Right atrium auricular region (tissue), 2 donors: ENCODE measurements at regions not wholly inside any gene's neighbourhood (a gene's known extent, or its start where the extent isn't known, plus 50 kb on each side); places are given as distances from the start of the nearest gene placed in this dataset.

Experiments used
- DNase-seq: peaks from one replicate; pipeline ENCODE4 v3.0.0-alpha.2; 2019; ENCODE audit warnings: low spot score
- H3K27ac ChIP-seq, 2 donors: fragments of 200-600 bp; sonication (generic); 1 replicate in 1 of 2; 2 replicates in 1 of 2; pipeline ENCODE4 v1.5.1; 2016 to 2019
- H3K27me3 ChIP-seq, 2 donors: fragments of 200-600 bp; sonication (generic); one replicate each; pipeline versions ENCODE4 v1.5.1 to v1.6.0; 2017 to 2019
- H3K36me3 ChIP-seq: fragments of 200-600 bp; sonication (generic); one replicate; pipeline ENCODE4 v1.5.1; 2016
- H3K4me1 ChIP-seq, 2 donors: fragments of 200-600 bp; sonication (generic); one replicate each; pipeline versions ENCODE4 v1.5.1 to v1.6.0; 2017 to 2019
- H3K4me3 ChIP-seq, 2 donors: fragments of 200-600 bp; sonication (generic); 1 replicate in 1 of 2; 2 replicates in 1 of 2; pipeline ENCODE4 v1.5.1; 2017 to 2019; ENCODE audit warnings: mild to moderate bottlenecking in 1 of 2, moderate library complexity in 1 of 2
- H3K9me3 ChIP-seq, 2 donors: fragments of 200-600 bp; sonication (generic); one replicate each; pipeline ENCODE4 v1.5.1; 2019
- TF ChIP-seq, protein P1 (sequence below), 2 donors: fragments of 200-600 bp; sonication (generic); IDR thresholded peaks; one replicate each; pipeline ENCODE4 v1.5.1; 2019; ENCODE audit warnings: antibody characterized with exemption in 2 of 2

- Histone ChIP-seq H3K4me1 (no peaks in the 10 kb centered on the region), H3K27ac (no peak overlapping the region), H3K9me3 (peaks cover 0 to 16% of the 10 kb centered on the region in 2 donors), H3K4me3 (no peak overlapping the region), H3K36me3 (no peaks in the 10 kb centered on the region), H3K27me3 (no peaks in the 10 kb centered on the region)
- no peak for DNase-seq
- TF ChIP-seq, protein P1, sequence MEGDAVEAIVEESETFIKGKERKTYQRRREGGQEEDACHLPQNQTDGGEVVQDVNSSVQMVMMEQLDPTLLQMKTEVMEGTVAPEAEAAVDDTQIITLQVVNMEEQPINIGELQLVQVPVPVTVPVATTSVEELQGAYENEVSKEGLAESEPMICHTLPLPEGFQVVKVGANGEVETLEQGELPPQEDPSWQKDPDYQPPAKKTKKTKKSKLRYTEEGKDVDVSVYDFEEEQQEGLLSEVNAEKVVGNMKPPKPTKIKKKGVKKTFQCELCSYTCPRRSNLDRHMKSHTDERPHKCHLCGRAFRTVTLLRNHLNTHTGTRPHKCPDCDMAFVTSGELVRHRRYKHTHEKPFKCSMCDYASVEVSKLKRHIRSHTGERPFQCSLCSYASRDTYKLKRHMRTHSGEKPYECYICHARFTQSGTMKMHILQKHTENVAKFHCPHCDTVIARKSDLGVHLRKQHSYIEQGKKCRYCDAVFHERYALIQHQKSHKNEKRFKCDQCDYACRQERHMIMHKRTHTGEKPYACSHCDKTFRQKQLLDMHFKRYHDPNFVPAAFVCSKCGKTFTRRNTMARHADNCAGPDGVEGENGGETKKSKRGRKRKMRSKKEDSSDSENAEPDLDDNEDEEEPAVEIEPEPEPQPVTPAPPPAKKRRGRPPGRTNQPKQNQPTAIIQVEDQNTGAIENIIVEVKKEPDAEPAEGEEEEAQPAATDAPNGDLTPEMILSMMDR (IDR thresholded peaks at IDR 0.05) = no peak
Observed at GRCh38 chr1:25111706-25112105, 120.6 kb downstream of the SYF2 start.

GRCh38 chr1:25110485-25110884 is 121.8 kb downstream of the SYF2 start:
- H3K9me3 ChIP-seq = peaks cover 0 to 11% of the 10 kb centered on the region in 2 donors
- no peak for DNase-seq
- TF ChIP-seq, protein P1 (IDR thresholded peaks at IDR 0.05) = no peak
- no peaks in the 10 kb centered on the region for H3K36me3 ChIP-seq
- H3K27ac ChIP-seq = no peak overlapping the region
- H3K27me3 ChIP-seq = no peaks in the 10 kb centered on the region
- H3K4me3 ChIP-seq = no peak overlapping the region
- H3K4me1 ChIP-seq = no peaks in the 10 kb centered on the region

DNA sequence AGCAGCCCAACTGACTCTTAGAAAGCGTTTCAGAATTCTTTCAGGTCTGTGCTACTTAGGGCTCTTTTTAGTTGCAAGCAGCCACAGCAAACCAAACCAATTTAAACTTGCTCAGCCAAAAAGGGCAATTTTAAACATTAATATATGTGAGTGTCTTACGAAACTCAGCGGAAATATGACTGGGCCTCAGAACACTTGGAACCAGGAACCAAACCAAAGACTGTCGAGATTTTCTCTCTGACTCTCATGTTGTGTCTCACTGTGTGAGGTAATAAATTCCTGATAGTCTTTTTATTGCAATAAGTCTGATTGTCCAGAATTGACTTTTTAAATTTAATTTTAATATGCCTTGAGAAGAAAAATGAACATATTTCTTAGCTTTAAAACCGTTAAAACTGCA is 122.3 kb downstream of the SYF2 start:
- Histone ChIP-seq H3K27ac (no peak overlapping the region), H3K27me3 (no peaks in the 10 kb centered on the region), H3K9me3 (peaks cover 0 to 11% of the 10 kb centered on the region in 2 donors), H3K4me3 (no peak overlapping the region), H3K4me1 (peaks cover 0 to 1% of the 10 kb centered on the region in 2 donors), H3K36me3 (no peaks in the 10 kb centered on the region)
- no peak for DNase-seq
- TF ChIP-seq, protein P1 (IDR thresholded peaks at IDR 0.05) = no peak

DNA sequence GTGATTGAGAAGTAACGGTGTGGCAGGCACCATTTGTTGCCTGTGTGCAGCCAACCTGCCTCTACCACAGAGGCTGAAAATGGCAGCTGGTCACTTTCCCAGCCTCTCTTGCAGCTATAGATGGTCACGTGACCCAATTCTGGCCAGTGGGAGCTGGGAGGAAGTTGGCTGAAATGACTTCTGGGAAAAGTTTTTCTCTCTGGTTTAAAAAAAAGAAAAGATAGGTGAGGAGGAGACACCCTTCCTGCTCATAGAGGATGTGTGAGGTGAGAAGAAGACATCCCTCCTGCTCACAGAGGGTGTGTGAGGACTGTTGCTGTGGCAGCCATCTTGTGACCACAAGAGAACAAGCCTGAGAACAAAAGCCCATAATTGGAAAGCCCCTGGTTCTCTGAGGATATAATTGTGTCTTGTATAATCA is 122.8 kb downstream of the SYF2 start:
- Histone ChIP-seq H3K36me3 (no peaks in the 10 kb centered on the region), H3K4me3 (no peak overlapping the region)
- TF ChIP-seq, protein P1 (IDR thresholded peaks at IDR 0.05) = no peak

DNA sequence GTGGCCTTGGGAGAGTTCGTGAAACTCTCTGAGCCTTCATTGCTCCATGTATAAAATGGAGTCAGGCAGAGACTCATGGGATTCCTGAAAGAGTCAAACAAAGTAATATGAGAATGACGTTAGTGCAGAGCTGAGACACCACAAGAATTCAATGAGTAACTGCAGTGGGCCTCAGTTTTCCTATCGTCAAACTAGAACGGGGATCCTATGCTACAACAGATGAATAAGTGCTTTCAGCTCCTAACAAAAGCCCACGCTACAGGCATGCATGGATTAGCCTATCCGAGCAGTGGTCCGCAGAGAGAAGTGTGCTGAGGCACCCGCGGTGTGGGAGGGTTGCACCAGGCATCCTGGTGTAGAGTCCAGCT is 124.7 kb downstream of the SYF2 start:
- Histone ChIP-seq H3K27ac (no peak overlapping the region), H3K4me3 (no peak overlapping the region), H3K36me3 (no peaks in the 10 kb centered on the region), H3K4me1 (peaks cover 0 to 4% of the 10 kb centered on the region in 2 donors), H3K9me3 (peaks cover 0 to 11% of the 10 kb centered on the region in 2 donors), H3K27me3 (no peaks in the 10 kb centered on the region)
- no peak for DNase-seq
- TF ChIP-seq, protein P1 (IDR thresholded peaks at IDR 0.05) = no peak

More for the DNA sequence above, 122.8 kb downstream of the SYF2 start:
- no peak for DNase-seq
- Histone ChIP-seq H3K9me3 (peaks cover 0 to 11% of the 10 kb centered on the region in 2 donors), H3K27me3 (no peaks in the 10 kb centered on the region), H3K27ac (no peak overlapping the region), H3K4me1 (peaks cover 0 to 4% of the 10 kb centered on the region in 2 donors)

DNA sequence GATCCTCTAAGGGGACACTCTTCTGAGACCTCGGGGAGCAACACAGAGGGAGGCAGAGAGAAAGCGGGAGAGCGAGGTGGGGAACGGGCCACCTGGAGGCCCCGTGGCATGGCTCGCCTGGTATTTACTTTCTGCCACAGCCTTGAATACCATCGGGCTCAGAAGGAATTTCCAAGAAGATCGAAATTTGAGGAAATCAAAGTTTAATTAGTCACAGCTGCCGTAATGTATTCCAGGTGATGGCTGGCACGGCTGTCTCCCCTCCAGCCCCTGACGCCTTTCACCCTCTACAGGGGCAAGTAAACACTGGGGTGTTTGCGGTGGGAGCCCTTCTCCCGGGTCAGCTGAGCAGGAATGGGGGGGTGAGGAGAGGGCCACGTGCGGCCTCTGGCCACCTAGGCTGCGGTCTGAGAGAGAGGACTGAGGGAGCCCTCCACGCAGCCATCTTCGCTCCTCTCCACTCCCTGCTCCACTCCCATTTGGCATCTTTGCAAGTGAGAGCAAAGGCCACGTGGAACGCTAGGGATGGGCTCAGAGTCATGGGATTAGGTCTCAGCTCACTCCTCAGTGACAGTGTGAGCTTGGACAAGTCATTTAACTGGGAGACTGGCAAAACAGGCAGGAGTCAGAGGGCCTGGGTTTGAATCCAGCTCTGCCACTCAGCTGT is 125.2 kb downstream of the SYF2 start:
- Histone ChIP-seq H3K9me3 (peaks cover 0 to 11% of the 10 kb centered on the region in 2 donors), H3K4me1 (peaks cover 0 to 4% of the 10 kb centered on the region in 2 donors), H3K4me3 (no peak overlapping the region), H3K36me3 (no peaks in the 10 kb centered on the region), H3K27me3 (no peaks in the 10 kb centered on the region), H3K27ac (no peak overlapping the region)
- TF ChIP-seq, protein P1 (IDR thresholded peaks at IDR 0.05) = no peak
- no peak for DNase-seq
